ENCODE measurements at regions not wholly inside any gene's neighbourhood (a gene's known extent, or its start where the extent isn't known, plus 50 kb on each side); places are given as distances from the start of the nearest gene placed in this dataset.

DNA sequence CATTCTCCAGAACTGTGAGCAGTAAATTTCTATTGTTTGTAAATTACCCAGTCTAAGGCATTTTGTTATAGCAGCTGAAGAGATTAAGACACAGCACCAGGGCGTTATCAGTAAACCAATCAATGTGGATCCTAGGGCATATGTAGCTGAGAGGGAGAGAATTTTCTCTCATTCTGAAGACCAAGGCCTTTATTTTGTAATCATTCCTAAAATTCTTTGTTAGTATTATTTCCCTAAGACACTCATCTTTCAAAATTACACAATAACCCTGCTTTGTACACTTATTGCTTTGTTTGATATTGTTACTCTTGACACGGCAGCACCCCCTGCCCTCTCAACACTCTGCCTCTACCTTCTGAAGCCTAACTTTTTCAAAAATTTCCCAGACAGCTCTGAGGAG, 419.1 kb downstream of the SLC4A3 start:
- Histone ChIP-seq H3K4me3 (no peak overlapping the region), H3K27ac (no peak overlapping the region), H3K36me3 (no peaks in the 10 kb centered on the region), H3K4me1 (no peaks in the 10 kb centered on the region), H3K27me3 (no peaks in the 10 kb centered on the region), H3K9me3 (no peaks in the 10 kb centered on the region)
- TF ChIP-seq POLR2AphosphoS5 (IDR thresholded peaks at IDR 0.05) (no peak), POLR2A (IDR thresholded peaks at IDR 0.05) (no peak)
- TF ChIP-seq, protein P1, sequence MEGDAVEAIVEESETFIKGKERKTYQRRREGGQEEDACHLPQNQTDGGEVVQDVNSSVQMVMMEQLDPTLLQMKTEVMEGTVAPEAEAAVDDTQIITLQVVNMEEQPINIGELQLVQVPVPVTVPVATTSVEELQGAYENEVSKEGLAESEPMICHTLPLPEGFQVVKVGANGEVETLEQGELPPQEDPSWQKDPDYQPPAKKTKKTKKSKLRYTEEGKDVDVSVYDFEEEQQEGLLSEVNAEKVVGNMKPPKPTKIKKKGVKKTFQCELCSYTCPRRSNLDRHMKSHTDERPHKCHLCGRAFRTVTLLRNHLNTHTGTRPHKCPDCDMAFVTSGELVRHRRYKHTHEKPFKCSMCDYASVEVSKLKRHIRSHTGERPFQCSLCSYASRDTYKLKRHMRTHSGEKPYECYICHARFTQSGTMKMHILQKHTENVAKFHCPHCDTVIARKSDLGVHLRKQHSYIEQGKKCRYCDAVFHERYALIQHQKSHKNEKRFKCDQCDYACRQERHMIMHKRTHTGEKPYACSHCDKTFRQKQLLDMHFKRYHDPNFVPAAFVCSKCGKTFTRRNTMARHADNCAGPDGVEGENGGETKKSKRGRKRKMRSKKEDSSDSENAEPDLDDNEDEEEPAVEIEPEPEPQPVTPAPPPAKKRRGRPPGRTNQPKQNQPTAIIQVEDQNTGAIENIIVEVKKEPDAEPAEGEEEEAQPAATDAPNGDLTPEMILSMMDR (IDR thresholded peaks at IDR 0.05), result no peak
- intact Hi-C loops (cut with DNase I; ENCODE audit: low total_unique reads), result no loop called here
- DNase-seq (ENCODE audit: low spot score in 2 of 2), result no peak

DNA sequence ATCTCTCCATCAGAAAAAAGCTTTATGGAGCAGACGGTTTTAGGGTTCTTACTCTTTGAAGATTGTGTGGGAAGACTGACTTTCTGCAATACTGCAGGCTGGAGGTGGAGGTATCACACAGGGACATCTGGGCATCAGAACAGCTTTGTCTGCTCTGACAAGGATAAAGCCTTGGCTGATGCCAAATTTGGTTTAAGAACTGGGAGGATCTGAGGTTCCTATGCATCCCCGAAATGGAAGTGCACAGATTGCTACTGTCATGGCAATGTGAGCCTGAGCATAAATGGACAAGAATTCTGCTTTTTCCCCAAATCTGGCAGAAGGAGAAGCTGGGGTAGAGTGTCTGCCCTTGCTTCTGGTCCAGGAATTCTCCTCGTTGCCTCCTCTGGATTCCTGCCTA, 424.3 kb downstream of the SLC4A3 start:
- H3K36me3 ChIP-seq, result no peaks in the 10 kb centered on the region
- H3K9me3 ChIP-seq, result no peaks in the 10 kb centered on the region
- H3K4me3 ChIP-seq, result no peak overlapping the region
- TF ChIP-seq POLR2AphosphoS5 (IDR thresholded peaks at IDR 0.05) (no peak), POLR2A (IDR thresholded peaks at IDR 0.05) (no peak)
- TF ChIP-seq, protein P1 (IDR thresholded peaks at IDR 0.05), result no peak
- DNase-seq (ENCODE audit: low spot score in 2 of 2), result no peak
- intact Hi-C loops (cut with DNase I; ENCODE audit: low total_unique reads), result loop anchor here (5.0 kb wide), 1 partner anchor 726 kb away; no protein-coding TSS in a partner anchor
- no peaks in the 10 kb centered on the region for H3K27me3 ChIP-seq
- H3K27ac ChIP-seq, result no peak overlapping the region
- H3K4me1 ChIP-seq, result no peaks in the 10 kb centered on the region

DNA sequence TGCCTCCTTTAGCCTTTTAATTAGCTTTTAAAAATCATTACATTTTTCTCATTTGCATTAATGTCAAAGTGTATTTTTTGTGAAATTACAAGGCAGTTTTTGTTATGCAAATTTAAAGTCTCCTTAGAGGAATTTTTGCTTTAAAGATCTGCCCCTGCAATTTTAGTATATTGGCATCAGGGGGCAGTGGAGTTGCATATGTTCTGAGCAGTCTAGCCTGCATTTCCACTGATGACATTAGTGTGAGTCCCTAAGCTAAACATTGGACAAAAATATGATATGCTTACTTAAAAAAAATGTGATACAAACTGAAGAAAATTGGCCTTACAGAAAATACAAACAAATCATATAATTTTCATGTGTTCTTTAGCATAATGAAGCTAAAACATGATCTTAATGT, 426.5 kb downstream of the SLC4A3 start:
- TF ChIP-seq POLR2AphosphoS5 (IDR thresholded peaks at IDR 0.05) (no peak), POLR2A (IDR thresholded peaks at IDR 0.05) (no peak)
- TF ChIP-seq, protein P1 (IDR thresholded peaks at IDR 0.05), result no peak
- no peak overlapping the region for H3K4me3 ChIP-seq
- intact Hi-C loops (cut with DNase I; ENCODE audit: low total_unique reads), result loop anchor here (5.0 kb wide), 1 partner anchor 723 kb away; no protein-coding TSS in a partner anchor
- no peaks in the 10 kb centered on the region for H3K36me3 ChIP-seq
- H3K9me3 ChIP-seq, result no peaks in the 10 kb centered on the region
- H3K27me3 ChIP-seq, result no peaks in the 10 kb centered on the region
- H3K4me1 ChIP-seq, result no peaks in the 10 kb centered on the region
- DNase-seq (ENCODE audit: low spot score in 2 of 2), result no peak
- no peak overlapping the region for H3K27ac ChIP-seq

DNA sequence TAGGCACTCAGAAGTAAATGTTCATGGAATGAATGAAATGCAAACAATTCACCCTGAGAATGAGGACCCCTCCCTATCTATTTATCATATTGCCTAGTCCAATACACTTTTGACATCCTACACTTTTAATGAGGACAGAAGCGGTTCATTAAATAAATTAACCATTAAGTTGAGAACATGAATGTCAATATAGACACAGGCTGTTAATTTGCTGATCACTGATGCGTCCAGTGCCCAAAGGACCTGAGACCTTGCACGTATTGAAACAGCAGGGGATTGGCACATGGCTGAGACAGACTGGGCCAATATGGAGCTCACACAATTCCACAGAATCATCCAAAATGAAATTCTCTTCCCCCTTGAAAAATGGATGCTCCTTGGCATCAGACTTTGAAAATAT, 430.0 kb downstream of the SLC4A3 start:
- Histone ChIP-seq H3K27me3 (no peaks in the 10 kb centered on the region), H3K4me3 (no peak overlapping the region), H3K9me3 (no peaks in the 10 kb centered on the region), H3K36me3 (no peaks in the 10 kb centered on the region), H3K27ac (no peak overlapping the region), H3K4me1 (no peaks in the 10 kb centered on the region)
- TF ChIP-seq, protein P1 (IDR thresholded peaks at IDR 0.05), result no peak
- TF ChIP-seq POLR2AphosphoS5 (IDR thresholded peaks at IDR 0.05), result no peak
- no peak for TF ChIP-seq POLR2A (IDR thresholded peaks at IDR 0.05)
- intact Hi-C loops (cut with DNase I; ENCODE audit: low total_unique reads), result no loop called here
- DNase-seq (ENCODE audit: low spot score in 2 of 2), result no peak

DNA sequence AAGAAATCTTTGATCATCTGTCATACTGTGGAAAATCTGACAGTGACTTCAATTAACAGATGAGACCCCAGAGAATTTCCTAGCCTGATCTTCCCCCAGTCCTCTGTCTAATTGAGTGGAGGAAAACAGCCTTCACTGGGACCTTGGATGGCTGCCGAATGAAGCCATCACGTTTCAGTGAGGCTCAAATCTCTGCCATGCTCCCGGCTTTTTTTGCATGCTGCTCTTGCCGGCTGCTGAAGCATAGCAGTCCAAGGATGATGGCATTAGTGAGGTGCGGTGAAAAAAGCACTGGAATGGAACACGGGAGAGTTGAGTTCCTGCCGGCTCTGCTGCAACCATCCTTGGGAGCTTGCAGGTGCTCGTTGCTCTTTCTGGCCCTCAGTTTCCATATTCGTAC, 430.5 kb downstream of the SLC4A3 start:
- no peaks in the 10 kb centered on the region for H3K4me1 ChIP-seq
- no peaks in the 10 kb centered on the region for H3K27me3 ChIP-seq
- TF ChIP-seq POLR2AphosphoS5 (IDR thresholded peaks at IDR 0.05), result no peak
- TF ChIP-seq, protein P1 (IDR thresholded peaks at IDR 0.05), result no peak
- TF ChIP-seq POLR2A (IDR thresholded peaks at IDR 0.05), result no peak
- H3K4me3 ChIP-seq, result no peak overlapping the region
- intact Hi-C loops (cut with DNase I; ENCODE audit: low total_unique reads), result no loop called here
- H3K36me3 ChIP-seq, result no peaks in the 10 kb centered on the region
- DNase-seq (ENCODE audit: low spot score in 2 of 2), result no peak
- no peak overlapping the region for H3K27ac ChIP-seq
- no peaks in the 10 kb centered on the region for H3K9me3 ChIP-seq

All from breast epithelium (tissue), 4 donors.